Bronchial epithelial cell (primary cell): ENCODE measurements at regions not wholly inside any gene's neighbourhood (a gene's known extent, or its start where the extent isn't known, plus 50 kb on each side); places are given as distances from the start of the nearest gene placed in this dataset.
A peak's percentile ranks its signal among the peaks of the same experiment; 100 is the strongest.

Experiments
- DNase-seq: peaks from one replicate; pipeline ENCODE4 v3.0.0-alpha.2; 2010; ENCODE audit warnings: low read depth
- FAIRE-seq: peaks from 2 replicates; lab custom pipeline; 2011; peaks lifted over from hg19 to GRCh38; lab: Jason Lieb, UNC
- H3K27me3 ChIP-seq: 2 replicates; pipeline ENCODE4 v1.5.1; 2011; ENCODE audit warnings: low read length; ENCODE audit not compliant: control insufficient read depth, insufficient read depth
- H3K36me3 ChIP-seq: 2 replicates; pipeline ENCODE4 v1.5.1; 2011; ENCODE audit warnings: low read length; ENCODE audit not compliant: control insufficient read depth, insufficient read depth
- H3K4me3 ChIP-seq: 2 replicates; pipeline ENCODE4 v1.5.1; 2011; ENCODE audit warnings: mild to moderate bottlenecking, low read depth, low read length, control low read depth
- CTCF ChIP-seq: IDR thresholded peaks from 2 replicates; pipeline ENCODE4 v1.5.1; 2011; ENCODE audit warnings: mild to moderate bottlenecking, moderate library complexity, low read length, control low read depth, inconsistent platforms; ENCODE audit not compliant: insufficient read depth, severe bottlenecking

DNA sequence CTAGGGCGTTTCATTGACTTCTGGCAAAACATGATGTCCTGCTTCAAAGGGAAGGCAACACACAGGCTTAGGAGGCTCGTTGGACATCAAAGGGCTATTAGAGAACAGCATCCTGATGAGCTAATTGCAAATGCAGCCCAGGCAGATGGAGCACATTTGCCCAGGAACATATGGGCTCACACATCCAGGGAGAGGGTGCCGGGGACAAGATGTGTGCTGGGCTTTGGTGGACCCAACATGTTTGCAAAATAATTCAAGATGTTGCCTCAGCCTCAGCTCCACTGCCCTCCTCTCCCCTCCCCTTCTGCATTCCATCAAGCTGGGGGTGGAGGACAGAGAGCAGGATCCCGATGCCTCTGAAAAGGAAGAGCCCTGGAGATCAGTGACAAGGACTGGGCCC is 217.1 kb upstream of the ZMIZ1 start:
- DNase-seq (no peak), FAIRE-seq (no peak)
- H3K4me3 ChIP-seq = no peak overlapping the region
- H3K36me3 ChIP-seq = no peaks in the 10 kb centered on the region
- H3K27me3 ChIP-seq = peaks cover 2% of the 10 kb centered on the region
- no peak for TF ChIP-seq CTCF

- Histone ChIP-seq H3K4me3 (no peak overlapping the region), H3K27me3 (no peaks in the 10 kb centered on the region), H3K36me3 (no peaks in the 10 kb centered on the region)
- DNase-seq = peak; percentile 10
- TF ChIP-seq CTCF = peak; percentile 41
- peak; percentile 52 for FAIRE-seq
Measured at GRCh38 chr10:78852466-78853240, 216.1 kb upstream of the ZMIZ1 start.

DNA sequence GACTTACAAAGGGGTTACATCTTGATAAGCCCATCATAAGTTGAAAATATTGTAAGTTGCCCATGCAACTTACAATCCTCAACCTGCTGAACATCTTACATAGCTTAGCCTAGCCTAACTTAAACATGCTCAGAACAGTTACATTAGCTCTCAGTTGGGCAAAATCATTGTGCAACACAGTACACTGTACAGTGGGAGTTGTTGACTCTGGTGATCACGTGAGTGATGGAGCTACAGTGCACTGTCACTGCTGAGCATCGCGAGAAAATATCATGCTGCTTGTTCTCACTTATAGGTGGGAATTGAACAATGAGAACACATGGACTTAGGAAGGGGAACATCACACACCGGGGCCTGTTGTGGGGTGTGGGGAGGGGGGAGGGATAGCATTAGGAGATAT is 214.9 kb upstream of the ZMIZ1 start:
- H3K4me3 ChIP-seq = no peak overlapping the region
- no peaks in the 10 kb centered on the region for H3K27me3 ChIP-seq
- H3K36me3 ChIP-seq = no peaks in the 10 kb centered on the region
- FAIRE-seq (no peak), DNase-seq (no peak)
- no peak for TF ChIP-seq CTCF

GRCh38 chr10:78856421-78856820 is 212.3 kb upstream of the ZMIZ1 start:
- Histone ChIP-seq H3K4me3 (no peak overlapping the region), H3K36me3 (no peaks in the 10 kb centered on the region), H3K27me3 (no peaks in the 10 kb centered on the region)
- no peak for FAIRE-seq
- no peak for TF ChIP-seq CTCF
- DNase-seq = no peak

GRCh38 chr10:78857193-78857592 is 211.6 kb upstream of the ZMIZ1 start:
- FAIRE-seq (no peak), DNase-seq (no peak)
- Histone ChIP-seq H3K27me3 (no peaks in the 10 kb centered on the region), H3K36me3 (no peaks in the 10 kb centered on the region), H3K4me3 (no peak overlapping the region)
- no peak for TF ChIP-seq CTCF

DNA sequence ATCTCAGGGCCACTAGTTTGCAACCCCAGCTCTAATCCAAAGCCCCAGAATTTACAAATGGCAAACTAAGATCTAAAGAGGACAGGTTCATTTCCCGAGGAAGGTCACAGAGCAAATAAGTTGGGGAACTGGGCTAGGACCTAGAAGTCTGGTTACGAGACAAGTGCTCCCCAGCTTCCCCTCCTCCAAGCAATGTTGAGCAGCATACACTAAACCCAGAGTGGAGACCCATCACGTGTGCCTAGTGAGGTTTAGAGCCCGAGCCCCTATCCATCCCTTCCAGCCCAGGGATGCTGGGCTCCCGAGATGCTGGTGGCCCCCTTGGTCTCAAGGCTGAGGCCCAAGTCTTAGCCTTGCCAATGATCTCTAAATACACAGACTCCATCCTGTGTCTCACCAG is 209.5 kb upstream of the ZMIZ1 start:
- Histone ChIP-seq H3K4me3 (no peak overlapping the region), H3K36me3 (no peaks in the 10 kb centered on the region), H3K27me3 (no peaks in the 10 kb centered on the region)
- FAIRE-seq (no peak), DNase-seq (no peak)
- TF ChIP-seq CTCF = no peak
